ENCODE measurements at regions not wholly inside any gene's neighbourhood (a gene's known extent, or its start where the extent isn't known, plus 50 kb on each side); places are given as distances from the start of the nearest gene placed in this dataset.
"Not testable (repeated sequence)": the region's sequence is repeated elsewhere in the genome, so short reads cannot be mapped to it uniquely, and the experiment has no call there.

- DNase-seq, result no peak
Observed at GRCh38 chr1:121443001-121443540, 258.3 kb downstream of the SRGAP2C start.

GRCh38 chr1:121444096-121444495 lies 259.3 kb downstream of the SRGAP2C start:
- DNase-seq, result no peak

GRCh38 chr1:121445679-121446078 lies 260.9 kb downstream of the SRGAP2C start:
- DNase-seq, result no peak

- not testable (repeated sequence) for DNase-seq
Observed at GRCh38 chr1:121447280-121447923, 262.6 kb downstream of the SRGAP2C start.

GRCh38 chr1:121448064-121448463 lies 263.3 kb downstream of the SRGAP2C start:
- not testable (repeated sequence) for DNase-seq

GRCh38 chr1:121448851-121449250 lies 264.1 kb downstream of the SRGAP2C start:
- no peak for DNase-seq

- DNase-seq, result no peak
Observed at GRCh38 chr1:121452484-121452883, 267.7 kb downstream of the SRGAP2C start.

- DNase-seq, result no peak
Observed at GRCh38 chr1:121458291-121459048, 273.7 kb downstream of the SRGAP2C start.

- DNase-seq, result no peak
Observed at GRCh38 chr1:121459235-121459634, 274.5 kb downstream of the SRGAP2C start.

- not testable (repeated sequence) for DNase-seq
Observed at GRCh38 chr1:121469395-121469794, 284.6 kb downstream of the SRGAP2C start.

GRCh38 chr1:121470401-121470800 lies 285.6 kb downstream of the SRGAP2C start:
- DNase-seq, result not testable (repeated sequence)

GRCh38 chr1:121471523-121471922 lies 286.7 kb downstream of the SRGAP2C start:
- DNase-seq, result no peak

GRCh38 chr1:121472017-121472416 lies 287.2 kb downstream of the SRGAP2C start:
- DNase-seq, result no peak

- DNase-seq, result no peak
Observed at GRCh38 chr1:121483234-121483633, 298.5 kb downstream of the SRGAP2C start.

- no peak for DNase-seq
Observed at GRCh38 chr1:121483961-121484424, 299.2 kb downstream of the SRGAP2C start.

GRCh38 chr1:121494796-121495195 lies 310.0 kb downstream of the SRGAP2C start:
- not testable (repeated sequence) for DNase-seq

- DNase-seq, result not testable (repeated sequence)
Observed at GRCh38 chr1:121511455-121511854, 326.7 kb downstream of the SRGAP2C start.

- not testable (repeated sequence) for DNase-seq
Observed at GRCh38 chr1:121511876-121512275, 327.1 kb downstream of the SRGAP2C start.

GRCh38 chr1:121515235-121515634 lies 330.5 kb downstream of the SRGAP2C start:
- no peak for DNase-seq

- no peak for DNase-seq
Observed at GRCh38 chr1:121516234-121516967, 331.6 kb downstream of the SRGAP2C start.

GRCh38 chr1:121517586-121518230 lies 332.9 kb downstream of the SRGAP2C start:
- DNase-seq, result no peak

- DNase-seq, result no peak
Observed at GRCh38 chr1:121518726-121519041, 333.9 kb downstream of the SRGAP2C start.

Data from NCI-H774 (cell line).